HG02943 (cell line): ENCODE measurements at regions not wholly inside any gene's neighbourhood (a gene's known extent, or its start where the extent isn't known, plus 50 kb on each side); places are given as distances from the start of the nearest gene placed in this dataset.

Experiments
- ATAC-seq: cut with Tn5 transposase; IDR thresholded peaks from one replicate; pipeline ENCODE4 v1.9.1; 2021; ENCODE audit warnings: mild to moderate bottlenecking, low read depth, moderate library complexity; ENCODE audit not compliant: unreplicated experiment

DNA sequence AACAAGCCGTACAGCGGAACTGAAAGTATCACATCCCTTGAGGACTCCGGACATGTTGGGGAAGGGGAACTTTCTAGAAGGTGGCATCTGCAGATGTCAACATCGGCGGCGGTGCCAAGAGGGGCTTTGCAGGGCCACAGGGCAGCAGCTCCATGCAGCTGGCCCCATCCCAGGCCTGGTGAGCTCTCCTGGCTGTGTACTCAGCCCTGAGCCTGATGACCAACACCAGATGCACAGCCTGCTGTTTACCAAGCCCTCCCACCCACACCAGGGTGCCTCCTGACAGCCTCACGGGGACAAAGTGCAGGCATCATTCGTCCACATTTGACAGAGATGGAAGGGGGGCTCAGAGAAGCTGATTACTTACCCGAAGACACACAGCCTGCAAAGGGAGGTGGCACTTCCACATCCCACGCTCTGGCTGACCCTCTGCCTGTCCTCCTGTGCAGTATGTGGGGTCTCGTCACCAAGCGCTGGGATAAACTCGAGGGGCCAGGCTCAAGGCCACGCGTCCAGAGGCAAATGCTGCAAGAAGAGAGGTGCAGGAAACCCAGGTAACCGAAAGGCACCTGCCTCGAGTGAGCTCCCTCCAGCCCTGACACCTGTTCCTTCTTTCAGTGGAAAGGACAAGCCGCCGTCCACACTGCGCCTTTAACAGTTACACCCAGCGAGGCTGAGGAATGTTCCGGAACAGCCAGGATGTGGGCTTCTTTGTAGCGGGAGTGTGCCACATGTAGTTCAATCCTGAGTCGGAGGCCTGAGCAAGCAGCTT is 69.0 kb upstream of the ASAP2 start:
- no peak for ATAC-seq

DNA sequence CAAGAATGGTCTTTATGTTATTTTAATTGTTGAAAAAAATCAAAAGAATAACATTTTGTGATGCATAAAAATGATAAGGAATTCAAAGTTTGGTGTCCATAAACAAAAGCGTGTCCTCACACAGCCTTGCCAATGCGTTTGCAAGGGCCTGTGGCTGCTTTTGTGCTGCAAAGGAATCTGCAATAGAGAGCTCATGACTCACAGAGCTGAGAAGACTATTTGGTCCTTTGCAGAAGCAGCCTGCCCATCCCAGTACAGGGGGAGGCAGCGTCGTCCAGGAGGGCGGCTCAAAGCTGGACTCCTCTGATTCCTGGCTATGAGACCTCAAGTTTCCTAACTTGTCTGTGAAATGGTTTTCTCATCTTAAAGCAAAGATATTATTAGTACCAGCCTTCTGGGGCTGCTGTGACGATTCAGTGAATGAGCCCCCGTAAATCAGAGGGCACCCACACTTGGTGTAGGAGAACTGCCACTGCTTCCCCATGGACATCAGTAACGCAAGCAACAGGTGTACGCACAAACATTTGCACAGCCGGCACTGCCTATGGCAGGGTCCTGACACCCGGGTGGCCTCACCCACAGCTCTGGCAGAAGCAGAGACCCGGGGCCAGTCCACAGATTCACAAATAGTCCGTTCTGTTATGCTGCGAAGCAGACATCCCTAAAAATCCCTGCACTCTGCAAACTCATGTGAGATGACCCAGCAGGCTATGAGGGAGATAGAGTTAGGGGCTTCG is 70.6 kb upstream of the ASAP2 start:
- ATAC-seq = no peak

DNA sequence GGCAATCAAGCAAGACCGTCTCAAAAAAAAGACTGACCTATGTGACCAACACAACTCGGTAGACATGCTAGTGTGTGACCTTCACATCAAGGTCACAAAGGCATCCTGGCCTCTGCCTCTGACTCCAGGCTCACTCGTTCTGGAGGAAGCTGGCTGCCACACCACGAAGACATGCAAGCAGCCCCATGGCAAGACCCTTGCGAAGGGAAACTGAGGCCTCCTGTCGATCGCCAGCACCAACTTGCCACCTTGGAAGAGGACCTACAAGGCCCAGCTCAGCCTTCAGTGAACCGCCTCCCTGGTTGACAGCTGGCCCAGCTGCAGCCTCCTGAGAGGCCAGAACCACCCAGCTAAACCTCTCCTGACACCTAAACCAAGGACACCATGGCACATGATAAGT is 79.3 kb upstream of the ASAP2 start:
- ATAC-seq = no peak

DNA sequence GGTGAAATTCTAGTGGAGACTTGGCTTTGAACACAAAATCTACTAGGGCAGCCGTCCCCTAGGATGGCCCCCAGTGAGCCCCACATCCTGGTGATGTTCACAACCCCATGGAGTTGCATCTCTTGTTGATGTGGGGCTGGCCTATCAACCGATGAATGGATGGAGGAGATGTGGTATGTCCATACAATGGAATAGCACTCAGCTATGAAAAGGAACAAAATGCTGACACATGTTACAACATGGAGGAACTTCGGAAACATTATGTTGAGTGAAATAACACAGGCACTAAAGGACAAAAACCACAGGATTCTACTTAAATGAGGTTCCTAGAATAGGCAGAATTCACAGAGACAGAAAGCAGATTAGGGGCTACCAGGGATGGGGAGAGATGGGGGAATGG is 80.1 kb upstream of the ASAP2 start:
- ATAC-seq = no peak

DNA sequence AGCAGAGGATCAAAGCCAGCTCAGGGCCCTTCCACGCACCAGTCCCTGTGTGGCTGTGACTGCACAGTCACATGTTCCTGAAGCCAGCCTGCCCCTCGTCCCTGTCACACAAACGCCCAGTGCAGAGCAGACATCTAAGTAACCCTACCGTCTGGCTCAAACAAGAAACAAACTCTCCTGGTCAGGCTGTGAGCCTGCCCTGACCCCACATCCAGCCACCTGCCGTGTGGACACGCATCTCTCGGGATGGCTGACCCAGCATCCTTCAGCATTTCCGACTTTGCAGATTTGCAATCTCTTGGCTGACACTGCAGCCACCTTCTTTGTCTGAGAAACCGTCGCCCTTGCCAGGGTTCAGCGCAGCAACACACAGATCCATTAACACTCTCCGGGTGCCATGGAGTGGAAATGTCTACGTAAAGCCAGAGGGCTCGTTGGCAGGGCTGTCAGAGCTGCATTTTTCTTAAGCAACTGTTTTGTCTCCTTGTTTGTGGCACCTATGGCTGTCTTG is 82.3 kb upstream of the ASAP2 start:
- no peak for ATAC-seq

DNA sequence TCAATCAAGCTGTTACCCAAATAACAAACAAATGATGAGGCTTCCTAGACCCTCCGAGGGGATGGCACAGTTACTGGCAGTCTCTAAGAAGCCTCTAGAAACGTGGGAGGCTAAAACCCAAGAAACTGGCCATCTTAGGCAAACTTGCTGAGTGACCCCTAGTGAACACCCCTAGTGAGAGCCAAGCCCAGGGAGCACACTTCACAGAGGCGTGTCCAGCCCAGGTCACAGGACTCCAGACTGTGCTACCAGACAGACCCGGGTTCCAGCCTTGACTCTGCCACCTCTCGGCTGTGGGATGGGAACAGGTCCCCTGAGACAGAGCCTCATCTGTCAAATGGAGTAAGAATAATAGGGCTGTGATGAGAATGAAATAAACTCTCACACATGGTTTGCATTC is 83.5 kb upstream of the ASAP2 start:
- ATAC-seq = no peak

DNA sequence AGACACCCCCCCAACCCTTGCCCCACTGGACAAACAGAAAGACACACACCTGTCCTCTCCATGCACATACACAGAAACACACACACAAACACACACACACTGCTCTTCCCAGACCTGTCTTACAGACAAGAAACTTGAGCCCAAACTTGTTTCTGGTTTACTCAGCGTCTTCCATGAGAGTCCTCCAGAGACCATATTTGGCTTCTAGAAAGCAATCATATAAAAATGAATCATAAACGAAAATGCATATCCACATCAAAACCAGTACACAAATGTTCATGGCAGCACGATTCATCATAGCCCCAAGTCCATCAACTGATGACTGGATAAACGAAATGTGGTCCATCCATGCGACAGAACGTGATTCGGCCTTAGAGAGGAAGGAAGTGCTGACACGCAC is 84.2 kb upstream of the ASAP2 start:
- ATAC-seq = no peak

DNA sequence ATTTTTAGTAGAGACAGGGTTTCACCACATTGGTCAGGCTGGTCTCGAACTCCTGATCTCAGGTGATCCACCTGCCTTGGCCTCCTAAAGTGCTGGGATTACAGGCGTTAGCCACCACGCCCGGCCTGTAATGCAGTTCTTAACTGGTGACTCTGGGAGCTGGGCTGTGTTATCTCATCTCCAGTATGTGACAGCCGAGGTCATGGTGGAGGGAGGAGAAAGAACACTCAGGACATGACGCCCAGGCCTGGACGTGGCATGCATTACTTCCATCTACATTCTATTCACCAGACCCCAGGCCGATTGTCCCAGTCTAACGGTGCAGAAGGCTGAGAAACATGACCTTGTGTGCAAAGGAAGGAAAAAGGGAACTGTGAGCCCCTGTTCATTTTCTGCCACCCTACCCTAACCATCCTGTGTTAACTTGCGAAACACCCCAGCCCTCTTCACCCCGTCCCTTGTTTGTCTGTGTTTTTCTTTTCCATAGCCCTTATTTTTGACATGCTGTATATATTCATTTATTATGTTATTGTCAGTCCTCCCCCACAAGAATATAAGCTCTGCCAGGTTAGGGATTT is 88.1 kb upstream of the ASAP2 start:
- ATAC-seq = no peak

DNA sequence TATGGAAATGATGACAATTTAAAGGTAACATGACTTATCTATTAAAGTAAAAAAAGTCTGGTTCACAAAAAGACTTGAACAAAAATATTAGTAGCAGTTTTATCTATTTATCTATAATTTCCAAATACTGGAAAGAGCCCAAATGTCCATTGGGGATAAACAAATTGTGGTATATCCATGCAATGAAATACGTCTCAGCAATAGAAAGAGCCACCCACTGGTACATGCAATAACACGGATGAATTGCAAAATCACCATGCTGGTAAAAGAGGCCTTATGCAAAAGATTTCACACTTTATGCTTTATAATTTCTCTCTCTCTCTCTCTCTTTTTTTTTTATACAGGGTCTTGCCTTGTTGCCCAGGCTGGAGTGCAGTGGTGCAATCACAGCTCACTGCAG is 91.4 kb upstream of the ASAP2 start:
- no peak for ATAC-seq

DNA sequence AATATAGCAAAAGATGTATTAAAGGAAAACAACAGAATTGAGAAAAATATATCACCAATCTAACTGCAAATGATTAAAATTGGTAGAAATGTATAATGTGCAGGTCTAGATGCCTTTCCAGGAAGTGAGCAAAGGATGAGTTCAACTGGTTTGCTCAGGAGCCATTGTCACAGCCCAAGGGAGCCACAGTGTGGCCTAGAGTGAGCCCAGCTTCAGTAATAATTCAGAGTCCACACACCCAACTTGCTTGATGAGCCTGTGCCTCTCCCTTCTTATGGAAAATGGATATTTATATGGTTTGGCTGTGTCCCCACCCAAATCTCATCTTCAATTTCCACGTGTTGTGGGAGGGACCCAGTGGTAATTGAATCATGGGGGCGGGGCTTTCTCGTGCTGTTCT is 92.2 kb upstream of the ASAP2 start:
- no peak for ATAC-seq

DNA sequence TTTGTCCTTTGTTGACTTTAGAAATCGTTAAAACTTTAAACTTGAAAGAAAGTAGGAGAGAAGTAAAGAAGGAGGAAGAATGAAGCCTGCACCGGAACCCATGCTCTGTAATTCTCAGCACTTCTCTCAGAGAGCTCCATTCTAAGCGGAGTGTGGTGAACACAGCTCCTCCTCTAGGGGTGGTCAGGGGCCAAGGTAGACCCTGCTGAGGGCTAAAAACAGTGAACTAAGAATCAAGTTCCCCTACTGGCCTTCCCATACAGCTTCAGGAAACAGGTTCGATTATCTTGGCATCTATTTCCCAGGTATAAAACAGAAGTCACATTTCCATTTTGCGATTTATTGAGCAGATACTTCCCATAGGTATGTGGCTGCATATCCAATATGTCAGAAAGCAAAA is 92.7 kb upstream of the ASAP2 start:
- no peak for ATAC-seq

DNA sequence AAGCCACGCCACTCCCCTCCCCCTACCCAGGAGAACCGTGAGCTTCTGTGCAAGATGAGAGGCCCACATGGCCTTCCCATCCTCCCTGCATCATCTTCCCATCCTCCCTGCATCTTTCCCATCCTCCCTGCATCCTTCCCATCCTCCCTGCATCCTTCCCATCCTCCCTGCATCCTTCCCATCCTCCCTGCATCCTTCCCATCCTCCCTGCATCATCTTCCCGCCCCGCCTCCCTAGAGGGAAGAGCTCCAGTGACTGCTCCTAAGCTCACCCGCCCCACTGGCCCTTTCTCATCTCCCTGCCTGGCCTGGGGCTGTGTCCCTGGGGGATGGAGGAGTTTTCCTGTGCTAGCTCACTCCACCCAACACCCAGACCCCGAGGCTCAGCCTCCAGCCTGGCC is 93.3 kb upstream of the ASAP2 start:
- ATAC-seq = no peak

DNA sequence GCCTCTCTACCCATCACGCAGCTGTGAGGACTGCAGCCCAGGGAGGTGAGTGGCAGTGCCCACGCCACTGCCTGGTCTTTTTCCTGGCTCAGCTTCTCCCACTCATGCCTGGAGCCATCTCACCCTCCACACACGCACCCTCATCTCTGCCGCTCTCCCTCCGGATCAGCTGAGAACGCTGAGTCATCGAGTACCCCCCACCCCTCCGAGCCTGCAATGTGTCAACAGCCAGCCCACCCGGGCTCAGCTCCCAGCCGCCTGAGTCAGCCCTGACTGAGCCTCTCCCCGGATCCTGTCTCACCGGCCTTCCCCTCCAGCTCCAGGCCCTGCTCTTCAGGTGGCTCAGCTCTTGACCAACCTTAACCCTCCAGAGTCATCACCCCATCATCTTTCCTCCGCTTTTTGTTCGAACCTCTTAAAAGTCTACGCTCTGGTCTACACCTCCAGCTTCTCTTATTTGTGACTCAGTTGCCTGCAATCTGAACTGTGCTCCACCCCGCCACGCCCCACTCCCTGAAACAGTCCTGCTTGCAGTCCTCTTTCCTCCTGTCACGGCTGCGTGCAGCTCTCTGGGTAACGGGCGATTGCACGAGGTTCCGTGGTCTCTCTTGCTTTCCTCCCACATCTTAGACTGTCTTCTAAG is 94.4 kb upstream of the ASAP2 start:
- ATAC-seq = no peak

DNA sequence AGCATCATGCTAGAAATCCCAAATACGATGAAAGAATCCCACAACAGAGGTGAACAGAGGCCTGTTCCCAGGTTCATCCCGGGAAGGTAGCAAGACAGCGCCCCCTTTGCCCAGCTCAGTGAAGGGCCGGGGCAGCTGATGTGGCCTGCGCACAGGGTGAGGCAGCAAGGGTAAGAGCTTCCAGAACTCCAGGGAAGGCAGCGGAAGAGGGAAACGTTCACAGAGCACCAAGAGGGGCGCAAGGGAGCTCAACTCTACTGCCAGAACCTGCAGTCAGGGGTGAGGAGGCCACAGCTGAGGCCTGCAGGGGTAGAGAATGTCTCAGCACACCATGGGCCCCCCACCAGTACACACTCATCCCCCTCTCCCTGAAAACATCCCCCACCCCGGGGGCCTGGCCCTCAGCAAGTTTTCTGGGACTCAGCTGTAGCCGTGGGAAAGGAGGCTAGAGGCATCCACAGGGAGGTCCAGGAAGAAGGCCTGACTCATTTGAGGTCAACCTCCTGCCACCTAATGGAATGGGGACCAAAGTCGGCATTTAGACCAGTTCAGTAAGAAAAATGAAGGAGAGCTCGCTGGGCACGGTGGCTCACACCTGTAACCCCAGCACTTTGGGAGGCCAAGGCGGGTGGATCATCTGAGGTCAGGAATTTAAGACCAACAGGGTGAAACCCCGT is 95.6 kb upstream of the ASAP2 start:
- ATAC-seq = no peak

DNA sequence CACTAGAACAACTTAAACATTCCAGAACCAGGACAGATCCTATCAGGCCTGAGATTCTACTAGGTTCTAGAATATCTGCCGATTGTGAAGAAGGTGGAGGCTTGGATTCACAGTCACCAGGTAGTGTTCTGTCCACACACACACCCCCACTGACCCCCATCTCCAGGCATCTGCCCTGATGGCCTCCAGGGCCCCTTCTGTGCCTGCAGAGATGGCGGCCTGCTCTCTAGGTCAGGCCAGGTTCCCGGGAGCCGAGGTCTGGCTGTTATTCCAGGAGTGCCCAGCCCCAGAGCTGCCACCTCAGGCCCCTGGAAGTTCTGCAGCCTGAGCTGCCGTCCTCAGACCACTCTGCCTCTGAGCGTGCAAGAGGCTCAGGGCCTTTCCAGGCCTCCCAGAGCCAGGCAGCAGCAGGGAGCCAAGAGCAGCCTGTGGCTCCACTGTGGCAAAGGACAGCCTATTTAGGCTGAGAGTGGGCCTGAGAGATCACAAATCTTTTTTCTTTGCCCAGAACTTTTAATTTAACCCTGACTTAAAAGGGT is 96.2 kb upstream of the ASAP2 start:
- no peak for ATAC-seq

DNA sequence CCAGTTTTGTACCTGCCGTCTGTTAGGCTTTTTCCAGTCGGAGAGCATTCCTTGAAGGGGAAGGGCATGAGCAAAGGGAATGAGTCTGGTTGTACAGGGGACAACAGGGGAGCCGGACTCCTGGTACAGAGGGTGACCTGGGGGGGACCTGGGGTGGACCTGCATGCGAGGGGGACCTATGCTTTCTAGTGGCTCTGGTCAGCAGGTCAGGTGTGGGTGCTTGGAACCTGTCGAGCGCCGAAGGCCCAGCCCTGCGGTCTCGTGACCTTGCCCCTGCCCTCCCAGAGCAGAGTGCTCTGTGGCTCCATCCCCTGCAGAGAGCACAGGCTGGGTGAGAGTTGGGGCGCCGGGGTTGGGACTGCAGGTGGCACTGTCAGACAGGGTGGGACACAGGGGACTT is 96.7 kb upstream of the ASAP2 start:
- ATAC-seq = no peak

DNA sequence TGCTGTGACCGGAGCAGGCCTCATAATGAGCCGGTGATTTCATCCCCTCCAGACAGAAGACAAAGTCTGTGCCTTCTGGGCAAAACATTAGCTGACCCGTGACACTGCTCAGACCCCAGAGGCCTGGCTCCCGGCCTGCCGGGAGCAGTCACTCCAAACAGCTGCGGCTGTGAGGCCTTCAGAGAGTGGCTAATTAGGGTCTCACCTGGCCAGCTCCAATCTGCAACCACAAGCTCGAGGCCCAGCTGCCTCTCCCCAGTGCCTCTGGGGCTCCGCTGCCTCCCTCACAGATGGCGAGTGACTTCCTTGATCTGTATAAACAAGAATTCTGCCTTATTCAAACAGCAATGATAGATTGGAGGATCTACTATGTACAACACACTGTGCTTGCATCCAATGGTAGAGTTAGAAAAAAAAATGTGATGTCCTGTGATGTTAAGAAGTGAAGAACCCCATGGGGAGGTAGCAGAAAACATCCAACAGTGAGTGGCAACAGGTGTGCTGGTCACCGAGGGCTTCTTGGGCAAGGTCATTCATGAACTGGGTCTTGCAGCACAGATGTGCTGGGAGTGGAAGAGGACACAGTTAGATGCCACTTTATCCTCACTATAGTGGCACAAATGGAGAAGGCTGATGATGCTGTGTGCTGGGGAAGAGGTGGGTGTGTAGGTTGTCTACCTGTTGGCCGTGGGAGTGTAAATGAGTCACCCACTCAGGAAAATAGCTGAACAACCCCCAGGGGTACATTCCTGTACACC is 98.2 kb upstream of the ASAP2 start:
- no peak for ATAC-seq

DNA sequence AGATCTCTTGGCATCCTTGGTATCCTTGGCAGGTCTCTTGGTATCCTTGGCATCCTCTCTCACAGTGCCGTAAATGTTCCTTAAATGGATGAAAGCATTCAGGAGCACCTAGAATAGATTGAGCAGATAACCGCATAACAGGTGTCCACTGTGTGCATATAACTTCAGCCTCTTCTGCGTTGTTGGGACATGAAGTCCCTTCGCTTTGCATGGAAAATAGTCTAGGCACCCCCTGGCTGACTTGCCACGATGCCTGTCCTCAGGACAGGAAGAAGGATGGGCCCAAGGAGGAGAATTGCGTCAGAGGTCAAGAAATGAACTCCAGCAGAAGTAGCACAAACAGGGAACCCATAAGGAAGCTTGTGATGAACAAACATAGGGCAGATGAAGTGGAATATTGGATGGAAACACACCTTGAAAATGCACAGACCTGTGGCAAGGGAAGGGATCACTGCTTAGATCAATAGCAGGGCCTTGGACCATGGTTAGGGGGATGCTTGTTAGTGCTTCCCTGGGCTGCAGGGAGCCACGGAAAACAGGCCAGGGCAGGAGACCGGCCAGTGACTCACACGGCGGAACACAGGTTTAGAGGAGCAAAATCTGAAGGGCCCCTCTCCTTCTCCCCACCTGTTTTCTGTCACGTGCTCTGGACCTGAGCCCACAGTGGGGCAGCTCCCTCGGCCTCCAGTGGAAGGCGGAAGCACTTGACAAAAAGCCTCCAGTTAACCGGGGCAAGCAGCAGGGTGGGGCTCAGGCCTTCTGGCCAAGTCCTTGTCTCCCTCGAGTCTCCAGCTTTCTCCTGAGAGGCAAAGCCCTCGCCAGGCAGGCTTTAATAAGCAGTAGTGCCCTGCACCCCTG is 99.2 kb upstream of the ASAP2 start:
- ATAC-seq = no peak
